Mesenchymal stem cell (in vitro differentiated cells and primary cell): ENCODE measurements at regions not wholly inside any gene's neighbourhood (a gene's known extent, or its start where the extent isn't known, plus 50 kb on each side); places are given as distances from the start of the nearest gene placed in this dataset.

Experiments
- DNase-seq: peaks from one replicate; pipeline ENCODE4 v3.0.0-alpha.2; 2013
- H2AFZ ChIP-seq: one replicate; pipeline ENCODE4 v1.6.1; 2013; ENCODE audit warnings: low read depth, mild to moderate bottlenecking, control low read depth, inconsistent platforms, low read length, moderate library complexity
- H2AK5ac ChIP-seq: 2 replicates; pipeline ENCODE4 v1.6.1; 2013; ENCODE audit warnings: low read length, moderate library complexity, mild to moderate bottlenecking, inconsistent platforms; ENCODE audit not compliant: severe bottlenecking
- H2BK120ac ChIP-seq: one replicate; pipeline ENCODE4 v1.6.1; 2013; ENCODE audit warnings: low read depth, mild to moderate bottlenecking, inconsistent platforms, low read length, moderate library complexity
- H2BK12ac ChIP-seq, 2 experiments: one replicate each; pipeline ENCODE4 v1.6.1; 2013; ENCODE audit warnings: inconsistent platforms in 2 of 2, low read length in 2 of 2, mild to moderate bottlenecking in 2 of 2, moderate library complexity in 2 of 2, control low read depth in 1 of 2
- H2BK15ac ChIP-seq: one replicate; pipeline ENCODE4 v1.6.1; 2013; ENCODE audit warnings: mild to moderate bottlenecking, low read depth, inconsistent platforms; ENCODE audit not compliant: poor library complexity, severe bottlenecking
- H2BK5ac ChIP-seq: 2 replicates; pipeline ENCODE4 v1.6.1; 2013; ENCODE audit warnings: low read depth, mild to moderate bottlenecking, low read length, control low read depth, inconsistent platforms; ENCODE audit not compliant: poor library complexity, severe bottlenecking
- H3K14ac ChIP-seq, 2 experiments: one replicate each; pipeline ENCODE4 v1.6.1; 2013; ENCODE audit warnings: inconsistent platforms in 2 of 2, low read length in 2 of 2, control low read depth in 1 of 2, mild to moderate bottlenecking in 1 of 2, moderate library complexity in 1 of 2
- H3K18ac ChIP-seq, 2 experiments: one replicate each; pipeline ENCODE4 v1.6.1; 2013; ENCODE audit warnings: inconsistent platforms in 2 of 2, low read length in 2 of 2, control low read depth in 1 of 2, low read depth in 1 of 2, mild to moderate bottlenecking in 1 of 2
- H3K23ac ChIP-seq, 2 experiments: one replicate each; pipeline ENCODE4 v1.6.1; 2013; ENCODE audit warnings: inconsistent platforms in 2 of 2, low read length in 2 of 2, mild to moderate bottlenecking in 2 of 2, moderate library complexity in 2 of 2, control low read depth in 1 of 2
- H3K27ac ChIP-seq: 2 replicates; pipeline ENCODE4 v1.5.1; 2013; ENCODE audit warnings: mild to moderate bottlenecking, moderate library complexity, low read length, control low read depth, inconsistent platforms; ENCODE audit not compliant: poor library complexity, severe bottlenecking
- H3K27me3 ChIP-seq, 2 experiments: 2 replicates each; pipeline versions ENCODE4 v1.6.1 to v1.7.0; 2013; ENCODE audit warnings: low read length in 2 of 2, mild to moderate bottlenecking in 2 of 2, moderate library complexity in 2 of 2, control low read depth in 1 of 2, inconsistent platforms in 1 of 2; ENCODE audit not compliant: control insufficient read depth in 1 of 2, insufficient read depth in 1 of 2
- H3K36me3 ChIP-seq, 2 experiments: 2 replicates each; pipeline versions ENCODE4 v1.6.1 to v1.7.0; 2013; ENCODE audit warnings: low read length in 2 of 2, control low read depth in 1 of 2, inconsistent platforms in 1 of 2, low read depth in 1 of 2, mild to moderate bottlenecking in 1 of 2; ENCODE audit not compliant: insufficient read depth in 2 of 2, control insufficient read depth in 1 of 2
- H3K4ac ChIP-seq, 2 experiments: one replicate each; pipeline ENCODE4 v1.6.1; 2013; ENCODE audit warnings: inconsistent platforms in 2 of 2, low read length in 2 of 2, mild to moderate bottlenecking in 2 of 2, moderate library complexity in 2 of 2, control low read depth in 1 of 2, low read depth in 1 of 2
- H3K4me1 ChIP-seq: 2 replicates; pipeline ENCODE4 v1.6.1; 2013; ENCODE audit warnings: low read depth, low read length, control low read depth; ENCODE audit not compliant: control insufficient read depth, insufficient read depth
- H3K4me2 ChIP-seq: 2 replicates; pipeline ENCODE4 v1.6.1; 2013; ENCODE audit warnings: low read length, mild to moderate bottlenecking, inconsistent platforms; ENCODE audit not compliant: poor library complexity, severe bottlenecking
- H3K4me3 ChIP-seq, 2 experiments: 2 replicates each; pipeline versions ENCODE4 v1.5.1 to v1.7.0; 2013; ENCODE audit warnings: low read length in 2 of 2, mild to moderate bottlenecking in 2 of 2, control low read depth in 1 of 2, low read depth in 1 of 2; ENCODE audit not compliant: insufficient read depth in 1 of 2
- H3K79me1 ChIP-seq: replicated peaks from 2 replicates; pipeline ENCODE4 v1.6.1; 2013; ENCODE audit warnings: mild to moderate bottlenecking, control low read depth, low read length, inconsistent platforms; ENCODE audit not compliant: poor library complexity, severe bottlenecking
- H3K9ac ChIP-seq: 2 replicates; pipeline ENCODE4 v1.7.0; 2013; ENCODE audit warnings: mild to moderate bottlenecking, low read length, moderate library complexity
- H3K9me3 ChIP-seq: 2 replicates; pipeline ENCODE4 v1.7.0; 2013; ENCODE audit warnings: mild to moderate bottlenecking, low read length; ENCODE audit not compliant: control insufficient read depth
- H4K8ac ChIP-seq: one replicate; pipeline ENCODE4 v1.6.1; 2013; ENCODE audit warnings: inconsistent platforms, mild to moderate bottlenecking, low read length, moderate library complexity
- H4K91ac ChIP-seq: one replicate; pipeline ENCODE4 v1.6.1; 2013; ENCODE audit warnings: mild to moderate bottlenecking, low read length, inconsistent platforms
- WGBS: methylation state at CpG from one replicate; pipeline ENCODE4 v1.1.7; 2013; ENCODE audit warnings: mixed read lengths; 5-methylcytosine and 5-hydroxymethylcytosine counted together

GRCh38 chr14:38761033-38761432 is 342.0 kb downstream of the SEC23A start:
- no peaks in the 10 kb centered on the region for H3K79me1 ChIP-seq
- H2BK12ac ChIP-seq: no peak overlapping the region
- H2AK5ac ChIP-seq: no peak overlapping the region
- H2BK120ac ChIP-seq: no peak overlapping the region
- WGBS: 67% methylated on average over 2 of the region's 2 CpGs
- H3K4me1 ChIP-seq: no peaks in the 10 kb centered on the region
- H2BK5ac ChIP-seq: no peak overlapping the region
- no peaks in the 10 kb centered on the region for H3K36me3 ChIP-seq
- no peak overlapping the region for H4K91ac ChIP-seq
- no peak overlapping the region for H2BK15ac ChIP-seq
- H3K23ac ChIP-seq: no peak overlapping the region
- no peak overlapping the region for H3K4ac ChIP-seq
- H2AFZ ChIP-seq: no peak overlapping the region
- H3K27ac ChIP-seq: no peak overlapping the region
- no peaks in the 10 kb centered on the region for H3K27me3 ChIP-seq
- no peak for DNase-seq
- no peak overlapping the region for H4K8ac ChIP-seq
- no peak overlapping the region for H3K18ac ChIP-seq
- no peak overlapping the region for H3K4me3 ChIP-seq
- no peak overlapping the region for H3K4me2 ChIP-seq
- H3K9ac ChIP-seq: no peak overlapping the region
- no peak overlapping the region for H3K14ac ChIP-seq
- no peaks in the 10 kb centered on the region for H3K9me3 ChIP-seq

GRCh38 chr14:38758661-38759060 is 344.4 kb downstream of the SEC23A start:
- Histone ChIP-seq H3K27me3 (no peaks in the 10 kb centered on the region), H3K14ac (no peak overlapping the region), H3K23ac (no peak overlapping the region), H3K18ac (no peak overlapping the region), H2BK5ac (no peak overlapping the region), H3K9ac (no peak overlapping the region), H3K4ac (no peak overlapping the region), H4K91ac (no peak overlapping the region), H2BK15ac (no peak overlapping the region), H2BK12ac (no peak overlapping the region), H3K9me3 (no peaks in the 10 kb centered on the region), H3K36me3 (no peaks in the 10 kb centered on the region), H3K4me2 (no peak overlapping the region), H2AK5ac (no peak overlapping the region), H3K79me1 (no peaks in the 10 kb centered on the region), H3K27ac (no peak overlapping the region), H2BK120ac (no peak overlapping the region), H2AFZ (no peak overlapping the region), H3K4me3 (no peak overlapping the region), H3K4me1 (no peaks in the 10 kb centered on the region), H4K8ac (no peak overlapping the region)
- WGBS: 56% methylated on average over 2 of the region's 2 CpGs
- DNase-seq: no peak

- no peak overlapping the region for H3K4me3 ChIP-seq
- H3K9me3 ChIP-seq: no peaks in the 10 kb centered on the region
- H2BK15ac ChIP-seq: no peak overlapping the region
- H2AFZ ChIP-seq: no peak overlapping the region
- no CpG with 5 or more reads among the region's 3 CpGs for WGBS
- no peak overlapping the region for H2AK5ac ChIP-seq
- H3K4me1 ChIP-seq: no peaks in the 10 kb centered on the region
- H3K27ac ChIP-seq: no peak overlapping the region
- no peak overlapping the region for H2BK120ac ChIP-seq
- H3K4ac ChIP-seq: no peak overlapping the region
- H2BK5ac ChIP-seq: no peak overlapping the region
- no peak overlapping the region for H3K23ac ChIP-seq
- no peaks in the 10 kb centered on the region for H3K27me3 ChIP-seq
- no peak overlapping the region for H3K9ac ChIP-seq
- H3K36me3 ChIP-seq: no peaks in the 10 kb centered on the region
- no peak overlapping the region for H3K4me2 ChIP-seq
- H4K91ac ChIP-seq: no peak overlapping the region
- no peak for DNase-seq
- H3K79me1 ChIP-seq: no peaks in the 10 kb centered on the region
- no peak overlapping the region for H2BK12ac ChIP-seq
- H4K8ac ChIP-seq: no peak overlapping the region
- no peak overlapping the region for H3K14ac ChIP-seq
- H3K18ac ChIP-seq: no peak overlapping the region
Observed at GRCh38 chr14:38755036-38755435, 348.0 kb downstream of the SEC23A start.

- H3K23ac ChIP-seq: no peak overlapping the region
- no peak overlapping the region for H2BK15ac ChIP-seq
- no peak overlapping the region for H4K91ac ChIP-seq
- no peaks in the 10 kb centered on the region for H3K4me1 ChIP-seq
- H3K36me3 ChIP-seq: no peaks in the 10 kb centered on the region
- no peak overlapping the region for H4K8ac ChIP-seq
- H3K4me3 ChIP-seq: no peak overlapping the region
- no peak overlapping the region for H3K27ac ChIP-seq
- no peak overlapping the region for H3K14ac ChIP-seq
- H3K4me2 ChIP-seq: no peak overlapping the region
- no peak overlapping the region for H2BK5ac ChIP-seq
- no peak for DNase-seq
- H3K9ac ChIP-seq: no peak overlapping the region
- H3K18ac ChIP-seq: no peak overlapping the region
- WGBS: 100% methylated on average over 2 of the region's 3 CpGs
- no peak overlapping the region for H2AK5ac ChIP-seq
- H2BK12ac ChIP-seq: no peak overlapping the region
- H3K79me1 ChIP-seq: no peaks in the 10 kb centered on the region
- no peaks in the 10 kb centered on the region for H3K9me3 ChIP-seq
- no peak overlapping the region for H3K4ac ChIP-seq
- no peaks in the 10 kb centered on the region for H3K27me3 ChIP-seq
- no peak overlapping the region for H2BK120ac ChIP-seq
- no peak overlapping the region for H2AFZ ChIP-seq
Observed at GRCh38 chr14:38752750-38753149, 350.3 kb downstream of the SEC23A start.
